Karpas-422 (cell line): ENCODE measurements at regions not wholly inside any gene's neighbourhood (a gene's known extent, or its start where the extent isn't known, plus 50 kb on each side); places are given as distances from the start of the nearest gene placed in this dataset.

Experiments
- DNase-seq: peaks from one replicate; pipeline ENCODE4 v3.0.0-alpha.2; 2015
- H2AFZ ChIP-seq: fragments of 200-600 bp; sonication (generic); 2 replicates; pipeline ENCODE4 v1.6.1; 2014; ENCODE audit warnings: antibody characterized with exemption, low read length, mixed read lengths
- H3K27ac ChIP-seq: fragments of 200-600 bp; sonication (generic); 2 replicates; pipeline ENCODE4 v1.5.1; 2014; ENCODE audit warnings: mild to moderate bottlenecking, low read length, moderate library complexity
- H3K27me3 ChIP-seq: fragments of 200-600 bp; sonication (generic); 2 replicates; pipeline ENCODE4 v1.6.1; 2014; ENCODE audit warnings: low read length, mixed read lengths
- H3K36me3 ChIP-seq: fragments of 200-600 bp; sonication (generic); 2 replicates; pipeline ENCODE4 v1.6.1; 2014; ENCODE audit warnings: low read length, mixed read lengths; ENCODE audit not compliant: insufficient read depth
- H3K4me1 ChIP-seq: fragments of 200-600 bp; sonication (generic); 2 replicates; pipeline ENCODE4 v1.6.1; 2014; ENCODE audit warnings: mild to moderate bottlenecking, low read length, mixed read lengths
- H3K4me2 ChIP-seq: fragments of 200-600 bp; sonication (generic); 2 replicates; pipeline ENCODE4 v1.6.1; 2014; ENCODE audit warnings: low read length, low read depth, mild to moderate bottlenecking; ENCODE audit not compliant: poor library complexity, severe bottlenecking
- H3K4me3 ChIP-seq: fragments of 200-600 bp; sonication (generic); 2 replicates; pipeline ENCODE4 v1.5.1; 2014; ENCODE audit warnings: mild to moderate bottlenecking, antibody characterized with exemption, low read length, mixed read lengths
- H3K79me2 ChIP-seq: fragments of 200-600 bp; sonication (generic); 2 replicates; pipeline ENCODE4 v1.6.1; 2014; ENCODE audit warnings: mild to moderate bottlenecking, low read length, mixed read lengths
- H3K9ac ChIP-seq: fragments of 200-600 bp; sonication (generic); 2 replicates; pipeline ENCODE4 v1.6.0; 2014; ENCODE audit warnings: low read length
- H3K9me2 ChIP-seq: fragments of 200-600 bp; sonication (generic), shearing (Covaris generic); replicated peaks from 2 replicates; pipeline ENCODE4 v1.6.0; 2014; ENCODE audit warnings: mild to moderate bottlenecking, low read length, moderate library complexity; ENCODE audit not compliant: insufficient read depth
- H3K9me3 ChIP-seq: fragments of 300-700, 200-600 bp; sonication (generic); 2 replicates; pipeline ENCODE4 v1.6.1; 2014; ENCODE audit warnings: low read length, mixed read lengths
- H4K20me1 ChIP-seq: fragments of 200-600 bp; sonication (generic); 2 replicates; pipeline ENCODE4 v1.6.1; 2014; ENCODE audit warnings: mild to moderate bottlenecking, antibody characterized with exemption, low read length, low read depth; ENCODE audit not compliant: insufficient read depth

GRCh38 chr1:218872928-218873327 lies 300.8 kb upstream of the LYPLAL1 start:
- Histone ChIP-seq H3K9me2 (no peaks in the 10 kb centered on the region; the same call in 1 of the 2 replicates), H3K9ac (no peak overlapping the region), H3K4me1 (no peaks in the 10 kb centered on the region), H3K4me3 (no peak overlapping the region), H3K9me3 (no peaks in the 10 kb centered on the region), H2AFZ (no peak overlapping the region), H3K4me2 (no peak overlapping the region), H3K27me3 (no peaks in the 10 kb centered on the region), H3K27ac (no peak overlapping the region), H3K79me2 (no peaks in the 10 kb centered on the region), H4K20me1 (no peaks in the 10 kb centered on the region), H3K36me3 (no peaks in the 10 kb centered on the region)
- DNase-seq = no peak

GRCh38 chr1:218874313-218874712 lies 299.4 kb upstream of the LYPLAL1 start:
- Histone ChIP-seq H3K4me1 (no peaks in the 10 kb centered on the region), H3K9me2 (no peaks in the 10 kb centered on the region; the same call in 1 of the 2 replicates), H4K20me1 (no peaks in the 10 kb centered on the region), H3K9me3 (no peaks in the 10 kb centered on the region), H3K27ac (no peak overlapping the region), H3K27me3 (no peaks in the 10 kb centered on the region), H3K36me3 (no peaks in the 10 kb centered on the region), H3K4me2 (no peak overlapping the region), H3K4me3 (no peak overlapping the region), H3K9ac (no peak overlapping the region), H2AFZ (no peak overlapping the region), H3K79me2 (no peaks in the 10 kb centered on the region)
- DNase-seq = no peak

- no peaks in the 10 kb centered on the region for H3K4me1 ChIP-seq
- H3K9me3 ChIP-seq = no peaks in the 10 kb centered on the region
- H3K4me3 ChIP-seq = no peak overlapping the region
- no peaks in the 10 kb centered on the region; the same call in 1 of the 2 replicates for H3K9me2 ChIP-seq
- no peak for DNase-seq
- no peaks in the 10 kb centered on the region for H3K79me2 ChIP-seq
- no peaks in the 10 kb centered on the region for H3K27me3 ChIP-seq
- no peak overlapping the region for H3K27ac ChIP-seq
- H2AFZ ChIP-seq = no peak overlapping the region
- H3K9ac ChIP-seq = no peak overlapping the region
- no peaks in the 10 kb centered on the region for H3K36me3 ChIP-seq
- H4K20me1 ChIP-seq = no peaks in the 10 kb centered on the region
- no peak overlapping the region for H3K4me2 ChIP-seq
Observed at GRCh38 chr1:218874801-218875400, 298.8 kb upstream of the LYPLAL1 start.

- Histone ChIP-seq H4K20me1 (no peaks in the 10 kb centered on the region), H3K4me2 (no peak overlapping the region), H3K4me1 (no peaks in the 10 kb centered on the region), H3K4me3 (no peak overlapping the region), H3K9me3 (no peaks in the 10 kb centered on the region), H3K36me3 (no peaks in the 10 kb centered on the region), H3K27me3 (no peaks in the 10 kb centered on the region), H3K79me2 (no peaks in the 10 kb centered on the region), H3K9ac (no peak overlapping the region), H3K27ac (no peak overlapping the region), H3K9me2 (no peaks in the 10 kb centered on the region; the same call in 1 of the 2 replicates), H2AFZ (no peak overlapping the region)
- no peak for DNase-seq
Observed at GRCh38 chr1:218878369-218878768, 295.3 kb upstream of the LYPLAL1 start.

- Histone ChIP-seq H3K79me2 (no peaks in the 10 kb centered on the region), H3K27ac (no peak overlapping the region), H3K9ac (no peak overlapping the region), H2AFZ (no peak overlapping the region), H3K27me3 (no peaks in the 10 kb centered on the region), H4K20me1 (no peaks in the 10 kb centered on the region), H3K4me1 (no peaks in the 10 kb centered on the region), H3K36me3 (no peaks in the 10 kb centered on the region), H3K4me3 (no peak overlapping the region), H3K9me2 (no peaks in the 10 kb centered on the region; the same call in none of the 2 replicates), H3K9me3 (no peaks in the 10 kb centered on the region), H3K4me2 (no peak overlapping the region)
- DNase-seq = no peak
Observed at GRCh38 chr1:218880484-218881060, 293.1 kb upstream of the LYPLAL1 start.

- no peak overlapping the region for H3K4me3 ChIP-seq
- no peaks in the 10 kb centered on the region; the same call in 1 of the 2 replicates for H3K9me2 ChIP-seq
- H3K4me1 ChIP-seq = no peaks in the 10 kb centered on the region
- DNase-seq = no peak
- H3K79me2 ChIP-seq = no peaks in the 10 kb centered on the region
- no peaks in the 10 kb centered on the region for H3K27me3 ChIP-seq
- H3K27ac ChIP-seq = no peak overlapping the region
- H3K4me2 ChIP-seq = no peak overlapping the region
- H3K36me3 ChIP-seq = no peaks in the 10 kb centered on the region
- no peak overlapping the region for H3K9ac ChIP-seq
- H2AFZ ChIP-seq = no peak overlapping the region
- H3K9me3 ChIP-seq = no peaks in the 10 kb centered on the region
- no peaks in the 10 kb centered on the region for H4K20me1 ChIP-seq
Observed at GRCh38 chr1:218882454-218882853, 291.2 kb upstream of the LYPLAL1 start.

- Histone ChIP-seq H3K9me2 (no peaks in the 10 kb centered on the region; the same call in 1 of the 2 replicates), H3K4me1 (no peaks in the 10 kb centered on the region), H3K27me3 (no peaks in the 10 kb centered on the region), H3K4me2 (no peak overlapping the region), H3K9ac (no peak overlapping the region), H4K20me1 (no peaks in the 10 kb centered on the region), H3K9me3 (no peaks in the 10 kb centered on the region), H3K4me3 (no peak overlapping the region), H2AFZ (no peak overlapping the region), H3K36me3 (no peaks in the 10 kb centered on the region), H3K27ac (no peak overlapping the region), H3K79me2 (no peaks in the 10 kb centered on the region)
- no peak for DNase-seq
Observed at GRCh38 chr1:218886101-218886871, 287.4 kb upstream of the LYPLAL1 start.

GRCh38 chr1:218887141-218887925 lies 286.3 kb upstream of the LYPLAL1 start:
- no peaks in the 10 kb centered on the region for H3K27me3 ChIP-seq
- no peak overlapping the region for H3K4me2 ChIP-seq
- no peaks in the 10 kb centered on the region for H3K79me2 ChIP-seq
- H3K27ac ChIP-seq = no peak overlapping the region
- no peak overlapping the region for H3K9ac ChIP-seq
- no peak for DNase-seq
- H2AFZ ChIP-seq = no peak overlapping the region
- H4K20me1 ChIP-seq = no peaks in the 10 kb centered on the region
- H3K4me1 ChIP-seq = no peaks in the 10 kb centered on the region
- H3K9me3 ChIP-seq = no peaks in the 10 kb centered on the region
- no peaks in the 10 kb centered on the region for H3K36me3 ChIP-seq
- no peaks in the 10 kb centered on the region; the same call in 1 of the 2 replicates for H3K9me2 ChIP-seq
- no peak overlapping the region for H3K4me3 ChIP-seq
